DND-41 (cell line): ENCODE measurements at regions not wholly inside any gene's neighbourhood (a gene's known extent, or its start where the extent isn't known, plus 50 kb on each side); places are given as distances from the start of the nearest gene placed in this dataset.

ENCODE experiments used
- ATAC-seq: fragments of 200-7000 bp; cut with Tn5 transposase; 3 replicates; pipeline ENCODE4 v1.9.1; 2021; ENCODE audit warnings: low read depth; ENCODE audit not compliant: insufficient read depth
- DNase-seq: peaks from one replicate; pipeline ENCODE4 v3.0.0-alpha.2; 2020
- H2AFZ ChIP-seq: 2 replicates; pipeline ENCODE4 v1.6.0; 2012; ENCODE audit warnings: low read depth, low read length
- H3K27ac ChIP-seq: 2 replicates; pipeline ENCODE4 v1.5.1; 2012; ENCODE audit warnings: low read length, inconsistent platforms
- H3K27me3 ChIP-seq: fragments of 200-600 bp; sonication (generic); 2 replicates; pipeline ENCODE4 v1.6.0; 2012; ENCODE audit warnings: low read length, mild to moderate bottlenecking, inconsistent platforms; ENCODE audit not compliant: insufficient read depth, poor library complexity
- H3K36me3 ChIP-seq: 2 replicates; pipeline ENCODE4 v1.5.1; 2012; ENCODE audit warnings: low read length, inconsistent platforms; ENCODE audit not compliant: insufficient read depth
- H3K4me1 ChIP-seq: 2 replicates; pipeline ENCODE4 v1.5.1; 2012; ENCODE audit warnings: mild to moderate bottlenecking, low read length; ENCODE audit not compliant: insufficient read depth
- H3K4me2 ChIP-seq: 2 replicates; pipeline ENCODE4 v1.6.0; 2012; ENCODE audit warnings: mild to moderate bottlenecking, moderate library complexity, low read length, inconsistent platforms; ENCODE audit not compliant: insufficient read depth
- H3K4me3 ChIP-seq, 2 experiments: fragments of 200-600 bp in 1 of 2; shearing (Covaris generic) in 1 of 2; 2 replicates each; pipeline ENCODE4 v1.5.1; 2012 to 2016; ENCODE audit warnings: inconsistent platforms in 2 of 2, low read length in 2 of 2, mild to moderate bottlenecking in 2 of 2, low read depth in 1 of 2, moderate library complexity in 1 of 2
- H3K79me2 ChIP-seq: 2 replicates; pipeline ENCODE4 v1.6.0; 2012; ENCODE audit warnings: low read length, inconsistent platforms; ENCODE audit not compliant: insufficient read depth
- H3K9ac ChIP-seq: 2 replicates; pipeline ENCODE4 v1.6.0; 2012; ENCODE audit warnings: low read depth, mild to moderate bottlenecking, inconsistent platforms, low read length, moderate library complexity
- H3K9me3 ChIP-seq: 2 replicates; pipeline ENCODE4 v1.5.1; 2012; ENCODE audit warnings: low read length, moderate library complexity, mild to moderate bottlenecking, inconsistent platforms; ENCODE audit not compliant: insufficient read depth, severe bottlenecking
- H4K20me1 ChIP-seq: 2 replicates; pipeline ENCODE4 v1.6.0; 2012; ENCODE audit warnings: low read length; ENCODE audit not compliant: insufficient read depth
- CTCF ChIP-seq: IDR thresholded peaks from 2 replicates; pipeline ENCODE4 v1.5.1; 2012; ENCODE audit warnings: borderline replicate concordance, low read length, moderate library complexity, mild to moderate bottlenecking; ENCODE audit not compliant: poor library complexity, severe bottlenecking; ENCODE audit errors: extremely low read depth
- EZH2 ChIP-seq: IDR thresholded peaks from 3 replicates; pipeline ENCODE4 v1.6.1; 2012; ENCODE audit warnings: borderline replicate concordance, low read depth, mild to moderate bottlenecking, moderate library complexity, low read length, inconsistent platforms; ENCODE audit not compliant: severe bottlenecking

GRCh38 chr6:153493501-153493900 is 362.4 kb upstream of the RGS17 start:
- ATAC-seq (no peak), DNase-seq (no peak)
- H2AFZ ChIP-seq = no peak overlapping the region
- H3K79me2 ChIP-seq = no peaks in the 10 kb centered on the region
- H4K20me1 ChIP-seq = no peaks in the 10 kb centered on the region
- H3K4me2 ChIP-seq = no peak overlapping the region
- H3K9ac ChIP-seq = no peak overlapping the region
- no peaks in the 10 kb centered on the region for H3K27me3 ChIP-seq
- no peaks in the 10 kb centered on the region for H3K36me3 ChIP-seq
- H3K27ac ChIP-seq = no peak overlapping the region
- no peaks in the 10 kb centered on the region for H3K9me3 ChIP-seq
- TF ChIP-seq EZH2 = no peak
- no peak for TF ChIP-seq CTCF
- H3K4me3 ChIP-seq = no peak overlapping the region
- no peaks in the 10 kb centered on the region for H3K4me1 ChIP-seq

- DNase-seq = no peak
These were observed 358.4 kb upstream of the RGS17 start for GRCh38 chr6:153489479-153489878.

GRCh38 chr6:153488267-153488666 is 357.2 kb upstream of the RGS17 start:
- Histone ChIP-seq H3K36me3 (no peaks in the 10 kb centered on the region), H3K4me2 (no peak overlapping the region), H3K27ac (no peak overlapping the region), H3K4me3 (no peak overlapping the region), H2AFZ (no peak overlapping the region), H3K9ac (no peak overlapping the region), H4K20me1 (no peaks in the 10 kb centered on the region), H3K9me3 (no peaks in the 10 kb centered on the region), H3K79me2 (no peaks in the 10 kb centered on the region), H3K4me1 (no peaks in the 10 kb centered on the region), H3K27me3 (no peaks in the 10 kb centered on the region)
- no peak for TF ChIP-seq EZH2
- TF ChIP-seq CTCF = no peak
- ATAC-seq (no peak), DNase-seq (no peak)

More at GRCh38 chr6:153489479-153489878, 358.4 kb upstream of the RGS17 start:
- no peak overlapping the region for H3K9ac ChIP-seq
- no peak for ATAC-seq
- no peak overlapping the region for H3K27ac ChIP-seq
- H3K27me3 ChIP-seq = no peaks in the 10 kb centered on the region
- H2AFZ ChIP-seq = no peak overlapping the region
- H3K79me2 ChIP-seq = no peaks in the 10 kb centered on the region
- H4K20me1 ChIP-seq = no peaks in the 10 kb centered on the region
- H3K4me3 ChIP-seq = no peak overlapping the region
- H3K4me1 ChIP-seq = no peaks in the 10 kb centered on the region
- H3K4me2 ChIP-seq = no peak overlapping the region
- H3K36me3 ChIP-seq = no peaks in the 10 kb centered on the region
- H3K9me3 ChIP-seq = no peaks in the 10 kb centered on the region
- TF ChIP-seq CTCF (no peak), EZH2 (no peak)

- Histone ChIP-seq H3K9ac (no peak overlapping the region), H3K4me2 (no peak overlapping the region), H3K27ac (no peak overlapping the region), H4K20me1 (no peaks in the 10 kb centered on the region), H3K36me3 (no peaks in the 10 kb centered on the region), H3K4me1 (no peaks in the 10 kb centered on the region), H3K9me3 (no peaks in the 10 kb centered on the region), H3K4me3 (no peak overlapping the region), H3K79me2 (no peaks in the 10 kb centered on the region), H2AFZ (no peak overlapping the region), H3K27me3 (no peaks in the 10 kb centered on the region)
- TF ChIP-seq EZH2 = no peak
- TF ChIP-seq CTCF = no peak
- ATAC-seq (no peak), DNase-seq (no peak)
These were observed 354.0 kb upstream of the RGS17 start for GRCh38 chr6:153485072-153485471.
